ENCODE measurements at regions not wholly inside any gene's neighbourhood (a gene's known extent, or its start where the extent isn't known, plus 50 kb on each side); places are given as distances from the start of the nearest gene placed in this dataset.

DNA sequence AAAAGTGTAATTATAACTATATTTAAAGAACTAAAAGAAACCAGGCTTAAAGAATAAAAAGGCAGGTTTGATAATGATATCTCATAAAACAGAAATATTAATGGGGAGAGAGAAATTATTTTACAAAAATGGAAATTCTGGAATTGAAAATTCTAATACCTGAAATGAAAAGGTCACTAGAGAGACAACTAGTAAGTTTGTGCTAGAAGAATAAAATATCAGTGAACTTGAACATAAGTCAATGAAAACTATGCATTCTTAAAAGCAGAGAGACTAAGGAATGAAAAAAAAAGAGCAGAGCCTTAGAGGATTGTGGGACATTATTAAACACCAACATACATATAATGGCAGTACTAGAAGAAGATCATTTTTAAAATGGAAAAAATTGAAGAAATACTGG is 1475.0 kb upstream of the ZEB2 start:
- H3K27me3 ChIP-seq (ENCODE audit: control insufficient read depth, insufficient read depth, low read length), result no peaks in the 10 kb centered on the region
- no peak for TF ChIP-seq CTCF (IDR thresholded peaks at IDR 0.05)

DNA sequence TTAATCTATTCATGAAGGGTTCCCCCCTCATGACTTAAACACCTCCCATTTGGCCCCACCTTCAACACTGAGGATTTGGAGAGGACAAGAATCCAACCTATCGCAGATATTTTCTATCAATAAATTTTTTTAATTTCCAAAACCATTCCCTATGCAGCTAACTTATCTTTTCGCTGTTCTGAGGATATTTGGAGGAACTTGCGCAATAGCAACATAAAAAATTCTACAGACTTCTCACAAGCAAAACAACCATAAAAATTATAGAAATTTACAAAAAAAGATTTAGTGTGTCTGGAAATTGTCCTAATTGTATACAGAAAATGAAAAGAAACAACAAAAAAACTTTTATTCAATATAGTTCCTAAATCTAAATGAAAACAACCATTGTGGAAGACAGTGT is 1472.7 kb upstream of the ZEB2 start:
- H3K27me3 ChIP-seq (ENCODE audit: control insufficient read depth, insufficient read depth, low read length), result no peaks in the 10 kb centered on the region
- no peaks in the 10 kb centered on the region for H3K79me2 ChIP-seq

More for the DNA sequence above, 1475.0 kb upstream of the ZEB2 start:
- Histone ChIP-seq H3K9ac (no peak overlapping the region), H3K27ac (no peak overlapping the region), H2AFZ (no peak overlapping the region), H3K4me3 (ENCODE audit: low read depth, low read length) (no peak overlapping the region), H3K4me1 (no peaks in the 10 kb centered on the region), H3K36me3 (ENCODE audit: control insufficient read depth, insufficient read depth, low read length) (no peaks in the 10 kb centered on the region), H3K79me2 (no peaks in the 10 kb centered on the region), H3K4me2 (ENCODE audit: low read length) (no peak overlapping the region), H3K9me3 (ENCODE audit: control insufficient read depth, low read length) (no peaks in the 10 kb centered on the region)

GRCh38 chr2:145987793-145988192 is 1467.9 kb upstream of the ZEB2 start:
- TF ChIP-seq CTCF (IDR thresholded peaks at IDR 0.05), result no peak
- Histone ChIP-seq H3K79me2 (no peaks in the 10 kb centered on the region), H3K9ac (no peak overlapping the region), H2AFZ (no peak overlapping the region), H3K27me3 (ENCODE audit: control insufficient read depth, insufficient read depth, low read length) (no peaks in the 10 kb centered on the region), H3K4me3 (ENCODE audit: low read depth, low read length) (no peak overlapping the region), H3K36me3 (ENCODE audit: control insufficient read depth, insufficient read depth, low read length) (no peaks in the 10 kb centered on the region), H3K9me3 (ENCODE audit: control insufficient read depth, low read length) (no peaks in the 10 kb centered on the region), H3K27ac (no peak overlapping the region), H3K4me1 (no peaks in the 10 kb centered on the region), H3K4me2 (ENCODE audit: low read length) (no peak overlapping the region)

More for the DNA sequence above, 1472.7 kb upstream of the ZEB2 start:
- no peak overlapping the region for H3K27ac ChIP-seq
- no peak overlapping the region for H2AFZ ChIP-seq
- H3K36me3 ChIP-seq (ENCODE audit: control insufficient read depth, insufficient read depth, low read length), result no peaks in the 10 kb centered on the region
- no peaks in the 10 kb centered on the region for H3K9me3 ChIP-seq (ENCODE audit: control insufficient read depth, low read length)
- H3K9ac ChIP-seq, result no peak overlapping the region
- H3K4me2 ChIP-seq (ENCODE audit: low read length), result no peak overlapping the region
- H3K4me1 ChIP-seq, result no peaks in the 10 kb centered on the region
- H3K4me3 ChIP-seq (ENCODE audit: low read depth, low read length), result no peak overlapping the region
- TF ChIP-seq CTCF (IDR thresholded peaks at IDR 0.05), result no peak

- TF ChIP-seq CTCF (IDR thresholded peaks at IDR 0.05), result no peak
These were observed 1465.6 kb upstream of the ZEB2 start for GRCh38 chr2:145985517-145985916.

DNA sequence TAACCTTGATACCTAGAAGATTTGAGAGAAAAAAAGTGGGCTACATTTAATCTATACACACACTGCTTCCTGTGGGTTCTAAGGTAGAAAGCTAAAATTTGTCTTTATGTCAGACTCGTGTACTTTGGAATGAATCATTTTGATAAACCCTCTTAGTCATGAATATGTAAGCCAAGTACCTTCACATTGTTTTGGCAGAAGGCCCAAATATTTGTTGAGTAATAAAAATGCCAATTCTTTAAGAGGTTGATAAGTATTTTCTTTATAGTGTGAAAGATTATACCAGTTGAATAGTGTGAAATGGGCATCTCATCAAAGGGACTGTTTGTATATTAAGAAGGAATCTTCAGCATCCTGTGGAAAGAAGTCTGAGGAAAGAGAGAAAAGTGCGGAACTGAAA is 1464.7 kb upstream of the ZEB2 start:
- no peaks in the 10 kb centered on the region for H3K4me1 ChIP-seq
- no peak overlapping the region for H3K27ac ChIP-seq
- no peak for TF ChIP-seq CTCF (IDR thresholded peaks at IDR 0.05)
- H3K36me3 ChIP-seq (ENCODE audit: control insufficient read depth, insufficient read depth, low read length), result no peaks in the 10 kb centered on the region
- no peak overlapping the region for H3K4me2 ChIP-seq (ENCODE audit: low read length)
- H2AFZ ChIP-seq, result no peak overlapping the region
- no peaks in the 10 kb centered on the region for H3K9me3 ChIP-seq (ENCODE audit: control insufficient read depth, low read length)
- no peak overlapping the region for H3K9ac ChIP-seq
- no peaks in the 10 kb centered on the region for H3K79me2 ChIP-seq
- no peaks in the 10 kb centered on the region for H3K27me3 ChIP-seq (ENCODE audit: control insufficient read depth, insufficient read depth, low read length)
- H3K4me3 ChIP-seq (ENCODE audit: low read depth, low read length), result no peak overlapping the region

More at GRCh38 chr2:145985517-145985916, 1465.6 kb upstream of the ZEB2 start:
- Histone ChIP-seq H3K4me1 (no peaks in the 10 kb centered on the region), H3K79me2 (no peaks in the 10 kb centered on the region), H2AFZ (no peak overlapping the region), H3K36me3 (ENCODE audit: control insufficient read depth, insufficient read depth, low read length) (no peaks in the 10 kb centered on the region), H3K4me3 (ENCODE audit: low read depth, low read length) (no peak overlapping the region), H3K27ac (no peak overlapping the region), H3K9me3 (ENCODE audit: control insufficient read depth, low read length) (no peaks in the 10 kb centered on the region), H3K27me3 (ENCODE audit: control insufficient read depth, insufficient read depth, low read length) (no peaks in the 10 kb centered on the region), H3K9ac (no peak overlapping the region), H3K4me2 (ENCODE audit: low read length) (no peak overlapping the region)

All from parathyroid adenoma (tissue), 2 donors.